Right cardiac atrium (tissue), 5 donors: ENCODE measurements at regions not wholly inside any gene's neighbourhood (a gene's known extent, or its start where the extent isn't known, plus 50 kb on each side); places are given as distances from the start of the nearest gene placed in this dataset.

Experiments used
- ATAC-seq, 2 donors: fragments of 200-7000 bp; cut with Tn5 transposase; one replicate each; pipeline versions ENCODE4 v1.8.0 to v1.9.1; 2020; ENCODE audit warnings: moderate library complexity in 2 of 2, mild to moderate bottlenecking in 1 of 2
- DNase-seq, 3 donors: peaks; one replicate each; pipeline ENCODE4 v3.0.0-alpha.2; 2020
- H3K27ac ChIP-seq: one replicate; pipeline ENCODE4 v1.5.1; 2013; ENCODE audit warnings: mild to moderate bottlenecking, low read length, control low read depth, moderate library complexity
- H3K27me3 ChIP-seq: one replicate; pipeline ENCODE4 v1.6.1; 2013; ENCODE audit not compliant: control insufficient read depth, insufficient read depth
- H3K4me1 ChIP-seq: one replicate; pipeline ENCODE4 v1.6.1; 2013; ENCODE audit warnings: low read length; ENCODE audit not compliant: control insufficient read depth, insufficient read depth
- H3K4me3 ChIP-seq: one replicate; pipeline ENCODE4 v1.5.1; 2013; ENCODE audit warnings: low read length, control low read depth
- H3K9me3 ChIP-seq: one replicate; pipeline ENCODE4 v1.6.1; 2013; ENCODE audit warnings: low read length; ENCODE audit not compliant: control insufficient read depth
- WGBS: extraction: QIAGEN DNeasy Blood & Tissue Kit; methylation state at CpG from one replicate; pipeline ENCODE4 v1.1.7; 2013; 5-methylcytosine and 5-hydroxymethylcytosine counted together
- intact Hi-C, 4 donors: fragments of 100-400 bp; cut with DNase I; formaldehyde crosslinking; loops; one replicate each; pipeline versions ENCODE4 v1.11.0 to v1.14.0; 2022 to 2023
- donor health status: healthy with polysubstance abuse.
- donor health status: DM: no; HTN: yes; CAD: no.
- donor health status: DM: no; HTN: no; CAD: no.
- donor health status: DM: no; HTN: yes; CAD: no; lungs with severe emphysema.
- donor health status: DM: yes; HTN: yes; CAD: no.

DNA sequence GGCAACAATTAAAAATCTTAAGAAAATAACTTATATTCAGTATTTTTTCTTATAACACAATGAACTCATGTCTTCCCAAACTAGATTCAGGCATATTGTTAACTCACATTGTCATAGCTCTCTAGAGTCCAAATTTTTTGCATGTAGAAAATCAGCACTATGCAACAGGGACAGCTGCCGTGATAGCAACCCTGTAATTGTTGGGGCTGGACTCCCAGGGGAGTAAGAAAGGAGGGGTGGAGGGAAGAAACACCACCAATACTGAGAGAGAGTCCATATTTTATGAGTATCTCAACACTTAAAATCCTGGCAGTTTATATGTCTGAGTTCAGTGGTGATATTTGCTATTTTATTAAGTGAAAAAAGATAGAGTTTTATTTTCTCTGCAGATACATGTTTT lies 89.6 kb upstream of the HS3ST5 start:
- H3K4me3 ChIP-seq = no peak overlapping the region
- no peak overlapping the region for H3K27ac ChIP-seq
- 22% methylated on average over 1 of the region's 1 CpG for WGBS
- intact Hi-C loops = no loop called here
- H3K9me3 ChIP-seq = no peaks in the 10 kb centered on the region
- ATAC-seq = no peak
- H3K4me1 ChIP-seq = no peaks in the 10 kb centered on the region
- DNase-seq = no peak
- H3K27me3 ChIP-seq = no peaks in the 10 kb centered on the region

DNA sequence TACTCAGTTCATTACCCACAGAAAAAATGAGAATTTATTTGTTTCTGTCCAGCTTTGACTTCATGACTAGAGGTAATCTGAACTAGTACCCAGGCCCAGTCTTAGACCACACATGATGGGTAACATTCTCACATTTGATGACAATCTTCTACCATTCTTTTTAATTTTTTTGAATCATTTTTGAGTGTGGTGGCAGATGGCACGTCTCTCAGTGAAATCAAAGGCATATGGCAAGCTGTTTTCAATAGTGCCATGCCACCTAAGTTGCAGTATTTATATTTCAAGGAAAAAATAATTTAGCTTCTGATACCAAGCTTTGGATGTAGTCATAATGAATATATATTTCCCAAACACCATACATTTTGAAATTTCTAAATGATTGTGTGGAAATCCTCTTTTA lies 88.8 kb upstream of the HS3ST5 start:
- no peak overlapping the region for H3K4me3 ChIP-seq
- DNase-seq = no peak
- WGBS = 77% methylated on average over 1 of the region's 1 CpG
- no peak for ATAC-seq
- H3K27me3 ChIP-seq = no peaks in the 10 kb centered on the region
- no peak overlapping the region for H3K27ac ChIP-seq
- no peaks in the 10 kb centered on the region for H3K9me3 ChIP-seq
- intact Hi-C loops = no loop called here
- H3K4me1 ChIP-seq = no peaks in the 10 kb centered on the region

DNA sequence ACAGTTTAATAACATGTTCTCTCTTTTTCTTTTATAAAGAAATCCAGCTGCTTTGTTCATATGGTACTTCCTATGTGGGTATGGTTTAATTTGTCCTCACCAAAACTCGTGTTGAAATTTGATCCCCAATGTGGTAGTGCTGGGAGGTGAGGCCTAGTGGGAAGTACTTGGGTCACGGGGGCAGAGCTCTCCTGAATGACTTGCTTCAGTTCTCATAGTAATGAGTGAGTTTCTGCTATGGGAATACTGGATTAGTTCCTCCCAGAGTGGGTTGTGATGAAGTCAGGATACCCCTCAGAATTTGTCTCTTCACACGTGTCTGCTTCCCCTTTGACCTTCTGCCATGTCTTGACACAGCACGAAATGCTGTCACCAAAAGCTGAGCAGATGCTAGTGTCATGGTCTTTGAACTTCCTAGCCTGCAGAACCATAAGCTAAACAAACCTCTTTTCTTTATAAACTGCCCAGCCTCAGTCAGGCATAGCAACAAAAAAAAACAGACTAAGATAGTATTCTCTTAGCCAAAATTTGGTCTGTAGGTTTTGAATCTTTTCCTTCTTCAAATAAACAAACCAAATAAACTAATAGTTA lies 87.8 kb upstream of the HS3ST5 start:
- Histone ChIP-seq H3K27me3 (no peaks in the 10 kb centered on the region), H3K9me3 (no peaks in the 10 kb centered on the region), H3K27ac (no peak overlapping the region), H3K4me3 (no peak overlapping the region), H3K4me1 (no peaks in the 10 kb centered on the region)
- WGBS = 23% methylated on average over 4 of the region's 4 CpGs
- no peak for ATAC-seq
- no peak for DNase-seq
- intact Hi-C loops = no loop called here

GRCh38 chr6:114428341-114428740 lies 85.5 kb upstream of the HS3ST5 start:
- no peaks in the 10 kb centered on the region for H3K4me1 ChIP-seq
- H3K9me3 ChIP-seq = no peaks in the 10 kb centered on the region
- DNase-seq (no peak), ATAC-seq (no peak)
- no peaks in the 10 kb centered on the region for H3K27me3 ChIP-seq
- H3K27ac ChIP-seq = no peak overlapping the region
- 76% methylated on average over 2 of the region's 2 CpGs for WGBS
- no peak overlapping the region for H3K4me3 ChIP-seq
- intact Hi-C loops = no loop called here

DNA sequence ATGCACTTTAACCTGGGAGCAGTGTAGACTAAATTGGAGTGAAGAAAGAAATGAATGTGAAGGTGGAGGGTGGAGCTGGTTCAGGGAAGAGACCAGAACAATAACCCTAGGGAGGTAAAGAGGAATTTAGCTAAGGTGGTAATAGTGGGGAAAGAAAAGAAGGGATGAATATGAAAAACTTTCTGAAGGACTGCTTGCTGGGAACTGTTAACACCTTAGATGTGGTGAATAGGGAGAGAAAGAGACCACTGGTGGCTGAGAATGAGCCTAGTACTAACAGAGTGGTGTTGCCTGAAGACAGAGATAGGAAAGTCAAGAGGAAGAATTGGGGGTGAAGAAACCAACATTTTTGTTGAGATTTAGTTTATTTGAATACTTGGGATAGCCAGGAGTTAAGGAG lies 78.4 kb upstream of the HS3ST5 start:
- ATAC-seq (no peak), DNase-seq (no peak)
- intact Hi-C loops = no loop called here
- H3K4me1 ChIP-seq = no peaks in the 10 kb centered on the region
- no peaks in the 10 kb centered on the region for H3K27me3 ChIP-seq
- no peaks in the 10 kb centered on the region for H3K9me3 ChIP-seq
- no peak overlapping the region for H3K4me3 ChIP-seq
- H3K27ac ChIP-seq = no peak overlapping the region

DNA sequence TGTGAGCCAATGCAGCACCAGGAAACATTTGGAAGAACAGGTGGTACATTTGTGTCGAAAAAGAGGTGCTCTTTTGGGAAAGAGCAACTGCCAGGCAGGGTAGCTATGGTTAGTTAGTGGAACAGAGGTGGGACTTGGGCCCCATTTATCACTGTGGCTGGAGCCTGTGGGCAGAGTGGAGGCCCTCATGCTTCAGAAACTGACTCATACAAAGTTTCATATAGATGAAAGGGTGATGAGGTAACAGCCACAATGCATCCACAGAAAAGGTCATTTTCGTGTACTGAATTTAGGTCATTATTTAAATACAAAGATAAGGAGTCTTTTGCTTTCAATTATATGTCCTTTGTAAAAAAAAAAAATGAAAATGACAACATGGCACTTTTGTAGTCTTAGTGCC lies 76.4 kb upstream of the HS3ST5 start:
- Histone ChIP-seq H3K27me3 (no peaks in the 10 kb centered on the region), H3K9me3 (no peaks in the 10 kb centered on the region), H3K27ac (no peak overlapping the region), H3K4me1 (no peaks in the 10 kb centered on the region), H3K4me3 (no peak overlapping the region)
- no peak for DNase-seq
- no peak for ATAC-seq
- intact Hi-C loops = no loop called here
- WGBS = 57% methylated on average over 2 of the region's 2 CpGs

DNA sequence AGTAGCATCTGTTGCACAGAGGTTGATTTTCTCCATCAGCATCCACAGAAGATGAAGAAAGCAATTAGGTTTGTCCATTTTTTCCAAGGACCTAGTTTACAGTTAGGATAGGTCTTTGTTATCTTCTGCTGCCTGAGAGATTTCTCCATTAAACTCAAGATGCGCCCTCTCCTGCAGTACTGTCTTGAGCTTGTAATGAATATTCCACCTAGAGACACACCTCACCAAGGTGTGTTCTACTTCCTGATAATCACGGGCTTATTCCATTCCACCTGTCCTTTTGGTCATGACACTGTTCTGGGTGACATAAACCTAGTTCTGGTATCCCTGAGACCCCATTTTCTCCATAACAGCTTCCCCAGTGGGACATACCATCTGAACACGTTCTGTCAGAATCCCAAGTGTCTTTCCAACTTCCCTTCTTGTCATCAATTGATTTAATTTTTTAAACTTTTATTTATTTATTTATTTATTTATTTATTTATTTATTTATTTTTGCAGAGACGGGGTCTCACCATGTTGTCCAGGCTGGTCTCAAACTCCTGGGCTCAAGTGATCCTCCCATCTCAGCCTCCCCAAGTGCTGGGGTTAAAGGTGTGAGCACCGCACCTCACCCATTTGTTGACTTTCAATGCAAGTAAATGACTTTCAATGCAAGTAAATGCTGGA lies 75.6 kb upstream of the HS3ST5 start:
- DNase-seq (no peak), ATAC-seq (no peak)
- intact Hi-C loops = no loop called here
- WGBS = 86% methylated on average over 5 of the region's 5 CpGs
- Histone ChIP-seq H3K27ac (no peak overlapping the region), H3K4me3 (no peak overlapping the region), H3K27me3 (no peaks in the 10 kb centered on the region), H3K4me1 (no peaks in the 10 kb centered on the region), H3K9me3 (no peaks in the 10 kb centered on the region)

GRCh38 chr6:114407426-114408035 lies 64.7 kb upstream of the HS3ST5 start:
- 68% methylated on average over 6 of the region's 6 CpGs for WGBS
- H3K27ac ChIP-seq = no peak overlapping the region
- ATAC-seq (no peak), DNase-seq (no peak)
- H3K4me1 ChIP-seq = no peaks in the 10 kb centered on the region
- H3K4me3 ChIP-seq = no peak overlapping the region
- H3K9me3 ChIP-seq = no peaks in the 10 kb centered on the region
- intact Hi-C loops = no loop called here
- H3K27me3 ChIP-seq = no peaks in the 10 kb centered on the region

DNA sequence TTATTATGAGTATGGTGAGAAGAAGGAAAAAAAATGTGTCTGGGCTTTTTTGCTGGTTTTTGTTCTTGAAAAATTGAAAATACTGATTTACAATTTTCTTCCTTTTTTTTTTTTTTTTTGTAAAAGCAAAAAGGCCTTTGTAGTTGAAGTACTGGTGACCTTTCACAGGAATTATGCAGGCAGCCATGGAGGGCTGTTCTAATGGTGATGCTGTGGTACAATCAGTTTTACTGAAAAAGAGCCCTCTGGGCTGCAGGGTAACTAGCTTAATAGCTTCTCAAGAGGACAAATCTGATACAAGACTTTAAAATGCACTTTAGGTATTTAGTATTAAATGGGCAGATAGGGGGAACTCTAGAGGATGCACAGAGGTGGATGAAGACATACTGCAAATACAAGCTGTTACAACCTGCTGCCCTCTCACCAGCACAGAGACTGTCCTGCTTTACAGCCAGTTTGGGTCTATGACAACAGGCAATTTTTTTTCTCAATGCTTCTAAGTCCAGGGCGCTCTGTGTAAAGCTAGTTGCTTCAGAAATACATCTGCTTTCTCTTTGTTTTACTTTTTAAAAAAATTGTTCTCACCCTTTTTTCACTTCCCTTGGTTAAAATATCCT lies 61.6 kb upstream of the HS3ST5 start:
- no peak for ATAC-seq
- Histone ChIP-seq H3K4me3 (no peak overlapping the region), H3K27ac (no peak overlapping the region), H3K9me3 (no peaks in the 10 kb centered on the region), H3K4me1 (no peaks in the 10 kb centered on the region), H3K27me3 (no peaks in the 10 kb centered on the region)
- DNase-seq = no peak
- intact Hi-C loops = no loop called here
- 85% methylated on average over 1 of the region's 1 CpG for WGBS

- no peaks in the 10 kb centered on the region for H3K4me1 ChIP-seq
- DNase-seq (no peak), ATAC-seq (no peak)
- H3K9me3 ChIP-seq = no peaks in the 10 kb centered on the region
- no peaks in the 10 kb centered on the region for H3K27me3 ChIP-seq
- WGBS = 51% methylated on average over 1 of the region's 1 CpG
- H3K27ac ChIP-seq = no peak overlapping the region
- intact Hi-C loops = no loop called here
- H3K4me3 ChIP-seq = no peak overlapping the region
These were observed 61.0 kb upstream of the HS3ST5 start for GRCh38 chr6:114403858-114404257.

- DNase-seq = no peak
- WGBS = 42% methylated on average over 2 of the region's 2 CpGs
- H3K9me3 ChIP-seq = no peaks in the 10 kb centered on the region
- H3K4me1 ChIP-seq = no peaks in the 10 kb centered on the region
- ATAC-seq = no peak
- no peak overlapping the region for H3K4me3 ChIP-seq
- intact Hi-C loops = no loop called here
- H3K27me3 ChIP-seq = no peaks in the 10 kb centered on the region
- H3K27ac ChIP-seq = no peak overlapping the region
These were observed 55.7 kb upstream of the HS3ST5 start for GRCh38 chr6:114398481-114398880.
